ENCODE measurements at regions not wholly inside any gene's neighbourhood (a gene's known extent, or its start where the extent isn't known, plus 50 kb on each side); places are given as distances from the start of the nearest gene placed in this dataset.
A peak's percentile ranks its signal among the peaks of the same experiment; 100 is the strongest.

DNA sequence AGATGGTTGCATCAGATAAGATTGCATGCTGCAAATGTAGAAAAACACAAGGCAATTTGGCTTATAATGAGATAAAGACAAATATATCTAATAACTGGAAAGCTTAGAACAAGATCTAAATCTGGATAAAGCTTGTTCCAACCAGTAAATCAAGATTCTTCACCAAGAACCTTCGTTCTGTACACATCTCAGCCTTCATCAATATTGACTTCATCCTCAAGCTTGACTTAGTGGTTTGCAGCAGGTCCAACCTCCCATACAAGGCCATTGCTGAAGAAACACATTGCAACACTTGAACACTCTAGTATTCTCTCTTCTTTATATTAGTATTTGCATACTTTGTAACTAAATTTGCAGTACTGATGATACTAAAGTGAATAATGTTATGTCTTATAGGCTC, 407.6 kb downstream of the TLL1 start:
- no peak for TF ChIP-seq CTCF (IDR thresholded peaks at IDR 0.05; ENCODE audit: insufficient read depth, low read depth, low read length, missing control alignments)
- H3K4me3 ChIP-seq (ENCODE audit: low read length) = no peak overlapping the region
- DNase-seq (ENCODE audit: low read depth) = no peak

DNA sequence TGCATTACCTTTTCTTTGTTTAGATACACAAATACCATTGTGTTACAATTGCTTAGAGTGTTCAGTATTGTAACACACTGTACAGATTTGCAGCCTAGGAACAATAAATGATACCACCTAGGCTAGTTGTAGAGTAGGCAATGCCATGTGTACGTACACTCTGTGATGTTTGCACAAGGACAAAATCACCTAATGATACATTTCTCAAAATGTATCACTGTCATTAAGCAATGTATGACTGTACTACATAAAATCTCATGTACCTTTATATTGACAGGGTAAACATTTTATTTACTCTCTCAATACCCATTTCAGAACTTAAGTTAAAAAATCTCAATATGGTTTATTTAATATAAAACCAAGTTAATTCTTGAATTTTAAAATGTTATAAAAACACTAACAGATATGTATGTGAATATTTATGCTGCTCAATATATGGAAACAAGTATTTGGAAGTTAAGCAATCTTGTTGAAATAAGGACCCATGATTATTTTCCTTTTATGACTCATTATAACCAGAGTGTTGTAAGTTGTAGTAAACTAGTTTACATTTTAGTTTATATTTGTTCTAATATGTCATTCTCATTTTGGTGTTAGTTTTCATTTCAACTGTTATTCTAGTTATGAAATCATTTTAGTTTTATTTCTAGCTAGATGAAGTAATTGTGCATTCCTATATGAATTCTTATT, 409.2 kb downstream of the TLL1 start:
- peak; percentile 71 for DNase-seq (ENCODE audit: low read depth)
- no peak for TF ChIP-seq CTCF (IDR thresholded peaks at IDR 0.05; ENCODE audit: insufficient read depth, low read depth, low read length, missing control alignments)
- H3K4me3 ChIP-seq (ENCODE audit: low read length) = no peak overlapping the region

GRCh38 chr4:166284221-166284620, 411.2 kb downstream of the TLL1 start:
- no peak for TF ChIP-seq CTCF (IDR thresholded peaks at IDR 0.05; ENCODE audit: insufficient read depth, low read depth, low read length, missing control alignments)
- DNase-seq (ENCODE audit: low read depth) = no peak
- H3K4me3 ChIP-seq (ENCODE audit: low read length) = no peak overlapping the region

DNA sequence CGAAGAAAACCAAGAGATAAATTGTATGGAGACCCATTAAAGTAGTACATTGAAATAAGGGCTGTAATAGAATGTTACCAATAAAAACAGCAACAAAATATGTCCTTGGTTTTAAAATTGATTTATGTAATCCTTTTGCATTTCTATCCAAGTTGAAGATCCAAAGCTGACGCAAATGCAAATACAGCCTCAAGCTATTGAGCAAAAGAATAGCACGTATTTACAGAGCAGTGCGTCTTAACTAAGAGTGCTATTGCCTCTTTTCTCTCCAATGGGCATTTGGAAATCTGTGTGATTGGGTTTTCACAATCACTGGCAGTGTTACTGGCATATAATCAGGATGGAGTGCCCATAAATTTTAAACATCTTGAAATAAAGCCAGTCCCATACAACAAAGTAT, 417.4 kb downstream of the TLL1 start:
- H3K4me3 ChIP-seq (ENCODE audit: low read length) = no peak overlapping the region
- peak; percentile 14 for DNase-seq (ENCODE audit: low read depth)
- TF ChIP-seq CTCF (IDR thresholded peaks at IDR 0.05; ENCODE audit: insufficient read depth, low read depth, low read length, missing control alignments) = no peak

- no peak overlapping the region for H3K4me3 ChIP-seq (ENCODE audit: low read length)
- TF ChIP-seq CTCF (IDR thresholded peaks at IDR 0.05; ENCODE audit: insufficient read depth, low read depth, low read length, missing control alignments) = no peak
- DNase-seq (ENCODE audit: low read depth) = no peak
These were observed 420.5 kb downstream of the TLL1 start for GRCh38 chr4:166293556-166293955.

GRCh38 chr4:166301266-166301665, 428.2 kb downstream of the TLL1 start:
- H3K4me3 ChIP-seq (ENCODE audit: low read length) = no peak overlapping the region
- DNase-seq (ENCODE audit: low read depth) = no peak
- TF ChIP-seq CTCF (IDR thresholded peaks at IDR 0.05; ENCODE audit: insufficient read depth, low read depth, low read length, missing control alignments) = no peak

DNA sequence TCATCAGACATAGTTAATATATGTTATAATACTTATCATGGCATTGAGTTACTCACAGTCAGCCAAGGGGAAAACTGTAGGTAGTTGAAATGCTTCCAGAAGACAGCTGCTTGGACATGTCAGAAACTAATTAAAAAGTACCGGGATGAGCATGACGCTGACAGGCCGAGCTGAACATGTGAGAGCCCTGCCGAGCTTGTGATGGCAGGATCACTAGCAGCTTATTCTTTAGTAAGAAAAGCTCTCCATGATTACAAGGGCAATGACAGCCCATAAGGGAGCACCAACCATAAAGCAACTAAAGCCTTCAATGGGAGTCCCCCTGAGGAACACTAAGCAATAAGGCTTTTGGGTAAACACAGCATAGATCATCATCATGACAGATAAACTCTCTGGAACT, 435.6 kb downstream of the TLL1 start:
- DNase-seq (ENCODE audit: low read depth) = peak; percentile 75
- TF ChIP-seq CTCF (IDR thresholded peaks at IDR 0.05; ENCODE audit: insufficient read depth, low read depth, low read length, missing control alignments) = no peak

More for the DNA sequence above, 435.6 kb downstream of the TLL1 start:
- no peak overlapping the region for H3K4me3 ChIP-seq (ENCODE audit: low read length)

Measured in epithelial cell of esophagus (primary cell).